ENCODE measurements at regions not wholly inside any gene's neighbourhood (a gene's known extent, or its start where the extent isn't known, plus 50 kb on each side); places are given as distances from the start of the nearest gene placed in this dataset.

GRCh38 chr5:158069838-158070237 is 210.9 kb upstream of the CLINT1 start:
- Histone ChIP-seq H3K4me3 (no peak overlapping the region), H3K4me1 (no peaks in the 10 kb centered on the region), H3K27me3 (no peaks in the 10 kb centered on the region), H3K9me3 (no peaks in the 10 kb centered on the region), H3K27ac (no peak overlapping the region), H3K36me3 (no peaks in the 10 kb centered on the region)
- intact Hi-C loops (cut with DNase I): loop anchor here in 1 of 3 donors (10.0 kb wide), 1 partner anchor 1035 kb away; no protein-coding TSS in a partner anchor
- no peak for FAIRE-seq
- TF ChIP-seq, protein P1, sequence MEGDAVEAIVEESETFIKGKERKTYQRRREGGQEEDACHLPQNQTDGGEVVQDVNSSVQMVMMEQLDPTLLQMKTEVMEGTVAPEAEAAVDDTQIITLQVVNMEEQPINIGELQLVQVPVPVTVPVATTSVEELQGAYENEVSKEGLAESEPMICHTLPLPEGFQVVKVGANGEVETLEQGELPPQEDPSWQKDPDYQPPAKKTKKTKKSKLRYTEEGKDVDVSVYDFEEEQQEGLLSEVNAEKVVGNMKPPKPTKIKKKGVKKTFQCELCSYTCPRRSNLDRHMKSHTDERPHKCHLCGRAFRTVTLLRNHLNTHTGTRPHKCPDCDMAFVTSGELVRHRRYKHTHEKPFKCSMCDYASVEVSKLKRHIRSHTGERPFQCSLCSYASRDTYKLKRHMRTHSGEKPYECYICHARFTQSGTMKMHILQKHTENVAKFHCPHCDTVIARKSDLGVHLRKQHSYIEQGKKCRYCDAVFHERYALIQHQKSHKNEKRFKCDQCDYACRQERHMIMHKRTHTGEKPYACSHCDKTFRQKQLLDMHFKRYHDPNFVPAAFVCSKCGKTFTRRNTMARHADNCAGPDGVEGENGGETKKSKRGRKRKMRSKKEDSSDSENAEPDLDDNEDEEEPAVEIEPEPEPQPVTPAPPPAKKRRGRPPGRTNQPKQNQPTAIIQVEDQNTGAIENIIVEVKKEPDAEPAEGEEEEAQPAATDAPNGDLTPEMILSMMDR (IDR thresholded peaks at IDR 0.05): no peak
- no peak for ATAC-seq
- WGBS, 2 donors: 79 to 85% methylated on average over 2 of the region's 2 CpGs
- no peak for DNase-seq

GRCh38 chr5:158068964-158069363 is 210.0 kb upstream of the CLINT1 start:
- Histone ChIP-seq H3K4me3 (no peak overlapping the region), H3K27me3 (no peaks in the 10 kb centered on the region), H3K27ac (no peak overlapping the region), H3K36me3 (no peaks in the 10 kb centered on the region), H3K4me1 (no peaks in the 10 kb centered on the region), H3K9me3 (no peaks in the 10 kb centered on the region)
- FAIRE-seq: no peak
- TF ChIP-seq, protein P1 (IDR thresholded peaks at IDR 0.05): no peak
- no peak for ATAC-seq
- 77 to 79% methylated on average over 4 of the region's 4 CpGs for WGBS, 2 donors
- no peak for DNase-seq
- intact Hi-C loops (cut with DNase I): no loop called here

- no peak overlapping the region for H3K4me3 ChIP-seq
- TF ChIP-seq, protein P1 (IDR thresholded peaks at IDR 0.05): no peak
- WGBS, 2 donors: 0 to 35% methylated on average over 1 of the region's 1 CpG
- no peaks in the 10 kb centered on the region for H3K27me3 ChIP-seq
- intact Hi-C loops (cut with DNase I): no loop called here
- no peaks in the 10 kb centered on the region for H3K4me1 ChIP-seq
- no peaks in the 10 kb centered on the region for H3K36me3 ChIP-seq
- no peak for DNase-seq
- no peaks in the 10 kb centered on the region for H3K9me3 ChIP-seq
- no peak for FAIRE-seq
- no peak for ATAC-seq
- no peak overlapping the region for H3K27ac ChIP-seq
Measured at GRCh38 chr5:158066076-158066475, 207.1 kb upstream of the CLINT1 start.

DNA sequence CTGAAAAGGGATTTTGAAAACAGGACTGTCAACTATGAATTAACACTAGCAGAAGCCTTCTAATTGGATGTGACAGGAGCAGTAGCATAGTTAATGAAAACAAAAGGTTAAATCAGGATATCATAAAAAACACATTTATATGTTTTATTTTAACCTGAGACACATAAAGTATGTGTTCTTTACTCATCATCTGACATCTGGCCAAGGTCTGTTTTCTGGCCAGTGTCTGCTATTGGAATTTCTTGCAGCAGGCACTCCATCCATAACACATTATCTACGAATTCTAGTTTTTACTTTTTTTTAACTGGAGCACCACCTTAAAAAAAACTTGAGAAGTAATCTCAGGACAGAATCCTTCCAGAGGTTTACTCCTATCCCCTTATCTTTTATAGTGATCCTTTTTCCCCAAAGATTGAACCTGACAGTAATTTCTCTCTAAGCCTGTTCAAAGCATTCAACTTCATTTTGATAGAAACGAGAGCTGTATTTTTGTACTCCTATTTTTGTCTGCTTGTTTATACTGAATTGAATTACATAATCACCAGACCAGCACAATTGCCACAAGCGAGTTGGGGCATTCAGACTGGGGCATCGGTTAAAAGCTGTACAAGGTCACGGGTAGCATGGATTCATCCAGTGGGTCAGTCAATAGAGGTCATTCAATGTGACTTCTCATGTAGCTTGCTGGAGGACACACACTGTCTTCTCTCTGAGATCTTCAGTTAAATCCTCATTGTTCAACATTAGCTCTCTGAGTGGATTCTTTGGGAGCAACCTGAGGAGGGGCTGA is 205.6 kb upstream of the CLINT1 start:
- intact Hi-C loops (cut with DNase I): no loop called here
- Histone ChIP-seq H3K4me1 (no peaks in the 10 kb centered on the region), H3K36me3 (no peaks in the 10 kb centered on the region), H3K9me3 (no peaks in the 10 kb centered on the region), H3K27ac (no peak overlapping the region), H3K4me3 (no peak overlapping the region), H3K27me3 (no peaks in the 10 kb centered on the region)
- ATAC-seq (no peak), FAIRE-seq (no peak), DNase-seq (no peak)
- TF ChIP-seq, protein P1 (IDR thresholded peaks at IDR 0.05): no peak
- WGBS, 2 donors: 54 to 72% methylated on average over 5 of the region's 5 CpGs

DNA sequence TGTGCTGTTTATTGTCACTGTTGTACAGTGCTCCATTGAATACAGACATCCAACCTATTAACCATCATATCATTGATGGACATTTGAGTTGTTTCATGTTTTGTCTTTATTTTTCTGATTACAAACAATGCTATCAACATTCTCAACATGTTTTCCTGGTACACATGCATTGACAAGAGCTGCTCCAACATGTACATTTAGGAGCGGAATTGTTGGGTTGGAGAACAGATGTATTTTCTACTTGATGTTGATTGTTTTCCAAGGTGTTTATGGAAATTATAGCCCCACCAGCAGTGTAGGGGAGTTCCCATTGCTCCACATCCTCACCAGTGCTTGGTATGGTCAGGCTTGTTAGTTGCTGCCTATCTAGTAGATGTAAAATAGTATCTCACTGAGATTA is 204.1 kb upstream of the CLINT1 start:
- no peak for ATAC-seq
- no peak overlapping the region for H3K4me3 ChIP-seq
- H3K27me3 ChIP-seq: no peaks in the 10 kb centered on the region
- no peaks in the 10 kb centered on the region for H3K4me1 ChIP-seq
- no peak overlapping the region for H3K27ac ChIP-seq
- DNase-seq: no peak
- FAIRE-seq: no peak
- H3K36me3 ChIP-seq: no peaks in the 10 kb centered on the region
- 91 to 94% methylated on average over 1 of the region's 1 CpG for WGBS, 2 donors
- no peaks in the 10 kb centered on the region for H3K9me3 ChIP-seq
- intact Hi-C loops (cut with DNase I): no loop called here
- TF ChIP-seq, protein P1 (IDR thresholded peaks at IDR 0.05): no peak

Data from pancreas (tissue), 10 donors.